ENCODE measurements at regions not wholly inside any gene's neighbourhood (a gene's known extent, or its start where the extent isn't known, plus 50 kb on each side); places are given as distances from the start of the nearest gene placed in this dataset.

GRCh38 chr6:43937236-43938177 lies 167.5 kb downstream of the VEGFA start:
- no peaks in the 10 kb centered on the region for H3K9me3 Mint-ChIP-seq
- ATAC-seq (no peak), DNase-seq (no peak)
- no peak overlapping the region for H3K27ac Mint-ChIP-seq
- no peak overlapping the region for H3K4me3 Mint-ChIP-seq
- no peaks in the 10 kb centered on the region for H3K36me3 Mint-ChIP-seq (ENCODE audit: low read depth)
- no peaks in the 10 kb centered on the region for H3K4me1 Mint-ChIP-seq
- no peaks in the 10 kb centered on the region for H3K27me3 Mint-ChIP-seq

- no peaks in the 10 kb centered on the region for H3K36me3 Mint-ChIP-seq (ENCODE audit: low read depth)
- no peaks in the 10 kb centered on the region for H3K27me3 Mint-ChIP-seq
These were observed 166.5 kb downstream of the VEGFA start for GRCh38 chr6:43936476-43936875.

GRCh38 chr6:43935921-43936439 lies 166.0 kb downstream of the VEGFA start:
- no peaks in the 10 kb centered on the region for H3K4me1 Mint-ChIP-seq
- no peak overlapping the region for H3K4me3 Mint-ChIP-seq
- DNase-seq (no peak), ATAC-seq (no peak)
- no peaks in the 10 kb centered on the region for H3K27me3 Mint-ChIP-seq
- H3K9me3 Mint-ChIP-seq = no peaks in the 10 kb centered on the region
- no peak overlapping the region for H3K27ac Mint-ChIP-seq
- no peaks in the 10 kb centered on the region for H3K36me3 Mint-ChIP-seq (ENCODE audit: low read depth)

More at GRCh38 chr6:43936476-43936875, 166.5 kb downstream of the VEGFA start:
- no peak for DNase-seq
- H3K4me3 Mint-ChIP-seq = no peak overlapping the region
- H3K9me3 Mint-ChIP-seq = no peaks in the 10 kb centered on the region
- no peak overlapping the region for H3K27ac Mint-ChIP-seq
- no peaks in the 10 kb centered on the region for H3K4me1 Mint-ChIP-seq
- ATAC-seq = no peak

- no peaks in the 10 kb centered on the region for H3K27me3 Mint-ChIP-seq
- H3K36me3 Mint-ChIP-seq (ENCODE audit: low read depth) = no peaks in the 10 kb centered on the region
- no peaks in the 10 kb centered on the region for H3K9me3 Mint-ChIP-seq
- DNase-seq (no peak), ATAC-seq (no peak)
- no peak overlapping the region for H3K27ac Mint-ChIP-seq
- no peaks in the 10 kb centered on the region for H3K4me1 Mint-ChIP-seq
- H3K4me3 Mint-ChIP-seq = no peak overlapping the region
These were observed 165.0 kb downstream of the VEGFA start for GRCh38 chr6:43934803-43935602.

- Mint-ChIP-seq H3K36me3 (ENCODE audit: low read depth) (no peaks in the 10 kb centered on the region), H3K4me1 (no peaks in the 10 kb centered on the region), H3K9me3 (no peaks in the 10 kb centered on the region), H3K27ac (no peak overlapping the region), H3K4me3 (no peak overlapping the region), H3K27me3 (no peaks in the 10 kb centered on the region)
- ATAC-seq (no peak), DNase-seq (no peak)
These were observed 164.3 kb downstream of the VEGFA start for GRCh38 chr6:43934183-43934802.

- H3K27me3 Mint-ChIP-seq = no peaks in the 10 kb centered on the region
- peaks cover under 1% of the 10 kb centered on the region for H3K4me1 Mint-ChIP-seq
- DNase-seq (no peak), ATAC-seq (no peak)
- no peak overlapping the region for H3K27ac Mint-ChIP-seq
- no peaks in the 10 kb centered on the region for H3K9me3 Mint-ChIP-seq
- H3K4me3 Mint-ChIP-seq = no peak overlapping the region
- H3K36me3 Mint-ChIP-seq (ENCODE audit: low read depth) = no peaks in the 10 kb centered on the region
These were observed 163.3 kb downstream of the VEGFA start for GRCh38 chr6:43933148-43933885.

GRCh38 chr6:43932259-43933147 lies 162.5 kb downstream of the VEGFA start:
- Mint-ChIP-seq H3K9me3 (no peaks in the 10 kb centered on the region), H3K4me1 (peaks cover 4% of the 10 kb centered on the region), H3K36me3 (ENCODE audit: low read depth) (no peaks in the 10 kb centered on the region), H3K27ac (no peak overlapping the region), H3K4me3 (no peak overlapping the region), H3K27me3 (no peaks in the 10 kb centered on the region)
- no peak for DNase-seq
- no peak for ATAC-seq

- no peaks in the 10 kb centered on the region for H3K36me3 Mint-ChIP-seq (ENCODE audit: low read depth)
- no peak for ATAC-seq
- H3K27me3 Mint-ChIP-seq = no peaks in the 10 kb centered on the region
- DNase-seq = no peak
- no peak overlapping the region for H3K4me3 Mint-ChIP-seq
- no peaks in the 10 kb centered on the region for H3K9me3 Mint-ChIP-seq
- no peak overlapping the region for H3K27ac Mint-ChIP-seq
- peaks cover 17% of the 10 kb centered on the region for H3K4me1 Mint-ChIP-seq
These were observed 161.2 kb downstream of the VEGFA start for GRCh38 chr6:43931201-43931600.

- Mint-ChIP-seq H3K27ac (no peak overlapping the region), H3K4me3 (no peak overlapping the region), H3K4me1 (peaks cover 19% of the 10 kb centered on the region), H3K9me3 (no peaks in the 10 kb centered on the region), H3K27me3 (peaks cover 1% of the 10 kb centered on the region), H3K36me3 (ENCODE audit: low read depth) (no peaks in the 10 kb centered on the region)
- DNase-seq (no peak), ATAC-seq (no peak)
These were observed 160.6 kb downstream of the VEGFA start for GRCh38 chr6:43930440-43931154.

- H3K4me3 Mint-ChIP-seq = no peak overlapping the region
- H3K27ac Mint-ChIP-seq = no peak overlapping the region
- no peak for ATAC-seq
- H3K9me3 Mint-ChIP-seq = no peaks in the 10 kb centered on the region
- DNase-seq = no peak
- peaks cover 27% of the 10 kb centered on the region for H3K4me1 Mint-ChIP-seq
- H3K36me3 Mint-ChIP-seq (ENCODE audit: low read depth) = no peaks in the 10 kb centered on the region
- peaks cover 3% of the 10 kb centered on the region for H3K27me3 Mint-ChIP-seq
These were observed 159.5 kb downstream of the VEGFA start for GRCh38 chr6:43929511-43929910.

GRCh38 chr6:43927532-43928210 lies 157.7 kb downstream of the VEGFA start:
- H3K27ac Mint-ChIP-seq = peak overlapping the region; percentile 69
- ATAC-seq = no peak
- no peaks in the 10 kb centered on the region for H3K9me3 Mint-ChIP-seq

More at GRCh38 chr6:43927532-43928210, 157.7 kb downstream of the VEGFA start:
- DNase-seq = no peak
- H3K4me3 Mint-ChIP-seq = no peak overlapping the region
- peaks cover 44% of the 10 kb centered on the region for H3K4me1 Mint-ChIP-seq
- H3K36me3 Mint-ChIP-seq (ENCODE audit: low read depth) = no peaks in the 10 kb centered on the region
- peaks cover 3% of the 10 kb centered on the region for H3K27me3 Mint-ChIP-seq
